GM20000 (cell line): ENCODE measurements at regions not wholly inside any gene's neighbourhood (a gene's known extent, or its start where the extent isn't known, plus 50 kb on each side); places are given as distances from the start of the nearest gene placed in this dataset.

Source experiments
- DNase-seq: peaks from one replicate; pipeline ENCODE4 v3.0.0; 2012; ENCODE audit warnings: low spot score
- CTCF ChIP-seq: IDR thresholded peaks from 2 replicates; pipeline ENCODE4 v1.5.1; 2012; ENCODE audit warnings: mild to moderate bottlenecking, control low read depth; ENCODE audit errors: extremely low read depth, missing control alignments

GRCh38 chr2:126834006-126834659, 64.6 kb upstream of the TEX51 start:
- DNase-seq, result no peak
- no peak for TF ChIP-seq CTCF

- no peak for DNase-seq
- no peak for TF ChIP-seq CTCF
Measured at GRCh38 chr2:126835261-126835660, 63.4 kb upstream of the TEX51 start.

GRCh38 chr2:126835831-126836230, 62.9 kb upstream of the TEX51 start:
- TF ChIP-seq CTCF, result no peak
- no peak for DNase-seq

- no peak for TF ChIP-seq CTCF
- no peak for DNase-seq
Measured at GRCh38 chr2:126836761-126837679, 61.7 kb upstream of the TEX51 start.

GRCh38 chr2:126837966-126838715, 60.5 kb upstream of the TEX51 start:
- no peak for DNase-seq
- TF ChIP-seq CTCF, result no peak

- no peak for DNase-seq
- TF ChIP-seq CTCF, result no peak
Measured at GRCh38 chr2:126838716-126838985, 60.0 kb upstream of the TEX51 start.

- no peak for DNase-seq
- TF ChIP-seq CTCF, result no peak
Measured at GRCh38 chr2:126839796-126840195, 58.9 kb upstream of the TEX51 start.
